ENCODE measurements at regions not wholly inside any gene's neighbourhood (a gene's known extent, or its start where the extent isn't known, plus 50 kb on each side); places are given as distances from the start of the nearest gene placed in this dataset.

GRCh38 chr17:72422505-72423285, 301.9 kb downstream of the SOX9 start:
- TF ChIP-seq RARB (CRISPR knock-in tag; IDR thresholded peaks at IDR 0.05) (no peak), PATZ1 (CRISPR knock-in tag; IDR thresholded peaks at IDR 0.05; ENCODE audit: borderline replicate concordance) (no peak), OSR1 (CRISPR knock-in tag; IDR thresholded peaks at IDR 0.05) (no peak), ZNF565 (CRISPR knock-in tag; conservative IDR thresholded peaks at IDR 0.05; ENCODE audit: low read depth) (no peak), ZFP30 (CRISPR knock-in tag; IDR thresholded peaks at IDR 0.05) (no peak), ZFP3 (CRISPR knock-in tag; IDR thresholded peaks at IDR 0.05) (peak; percentile 80; the same call in 1 of the 2 replicates), BACH2 (CRISPR knock-in tag; IDR thresholded peaks at IDR 0.05; ENCODE audit: borderline replicate concordance) (no peak), CSRNP3 (CRISPR knock-in tag; IDR thresholded peaks at IDR 0.05) (no peak), ZNF70 (CRISPR knock-in tag; IDR thresholded peaks at IDR 0.05) (no peak), CREB5 (CRISPR knock-in tag; IDR thresholded peaks at IDR 0.05; ENCODE audit: low read depth) (no peak), ARNTL (CRISPR knock-in tag; IDR thresholded peaks at IDR 0.05; ENCODE audit: borderline replicate concordance, low read depth) (no peak), POU6F1 (CRISPR knock-in tag; IDR thresholded peaks at IDR 0.05; ENCODE audit: borderline replicate concordance, low read depth) (peak; percentile 22; the same call in 1 of the 2 replicates)
